OCI-LY1 (cell line): ENCODE measurements at regions not wholly inside any gene's neighbourhood (a gene's known extent, or its start where the extent isn't known, plus 50 kb on each side); places are given as distances from the start of the nearest gene placed in this dataset.
"Not testable (repeated sequence)": the region's sequence is repeated elsewhere in the genome, so short reads cannot be mapped to it uniquely, and the experiment has no call there.

Experiments used
- H2AFZ ChIP-seq: fragments of 200-600 bp; sonication (generic), shearing (Covaris generic); 2 replicates; pipeline ENCODE4 v1.6.0; 2014; ENCODE audit warnings: antibody characterized with exemption, mild to moderate bottlenecking, low read length
- H3F3A ChIP-seq: fragments of 200-600 bp; sonication (generic), shearing (Covaris generic); 2 replicates; pipeline ENCODE4 v1.6.0; 2014; ENCODE audit warnings: mild to moderate bottlenecking, antibody characterized with exemption, low read length, moderate library complexity; ENCODE audit not compliant: insufficient read depth
- H3K27ac ChIP-seq: fragments of 200-600 bp; sonication (generic); 2 replicates; pipeline ENCODE4 v1.5.1; 2014; ENCODE audit warnings: low read length, mixed run types, mild to moderate bottlenecking, low read depth; ENCODE audit not compliant: poor library complexity, severe bottlenecking
- H3K27me3 ChIP-seq: fragments of 200-600 bp; sonication (generic); 2 replicates; pipeline ENCODE4 v1.6.0; 2014; ENCODE audit warnings: antibody characterized with exemption, mild to moderate bottlenecking, low read length, moderate library complexity; ENCODE audit not compliant: insufficient read depth
- H3K36me3 ChIP-seq: fragments of 200-600 bp; sonication (generic); 2 replicates; pipeline ENCODE4 v1.6.1; 2014; ENCODE audit warnings: mild to moderate bottlenecking, antibody characterized with exemption, low read length, moderate library complexity, mixed read lengths; ENCODE audit not compliant: insufficient read depth
- H3K4me1 ChIP-seq: fragments of 200-600 bp; sonication (generic); 2 replicates; pipeline ENCODE4 v1.5.1; 2014; ENCODE audit warnings: mild to moderate bottlenecking, low read length, moderate library complexity; ENCODE audit not compliant: insufficient read depth, severe bottlenecking
- H3K4me2 ChIP-seq: fragments of 200-600 bp; sonication (generic), shearing (Covaris generic); 2 replicates; pipeline ENCODE4 v1.6.1; 2014; ENCODE audit warnings: low read length
- H3K4me3 ChIP-seq: fragments of 200-600 bp; sonication (generic); 2 replicates; pipeline ENCODE4 v1.5.1; 2014; ENCODE audit warnings: low read length, low read depth, mild to moderate bottlenecking, mixed read lengths; ENCODE audit not compliant: poor library complexity, severe bottlenecking
- H3K79me2 ChIP-seq: fragments of 200-600 bp; shearing (Covaris generic); 2 replicates; pipeline ENCODE4 v1.6.1; 2016; ENCODE audit warnings: mixed run types, low read length, mixed read lengths; ENCODE audit not compliant: insufficient read depth
- H3K9ac ChIP-seq: fragments of 200-600 bp; sonication (generic), shearing (Covaris generic); 2 replicates; pipeline ENCODE4 v1.6.1; 2014; ENCODE audit warnings: mild to moderate bottlenecking, low read length, mixed read lengths
- H3K9me2 ChIP-seq: fragments of 200-600 bp; sonication (generic), shearing (Covaris generic); 2 replicates; pipeline ENCODE4 v1.6.1; 2014; ENCODE audit warnings: low read depth, mild to moderate bottlenecking, low read length, mixed read lengths
- H3K9me3 ChIP-seq: fragments of 200-600 bp; shearing (Covaris generic); 2 replicates; pipeline ENCODE4 v1.6.1; 2014; ENCODE audit warnings: low read length, mixed read lengths
- H4K20me1 ChIP-seq: fragments of 200-600 bp; sonication (generic), shearing (Covaris generic); 2 replicates; pipeline ENCODE4 v1.6.0; 2016; ENCODE audit warnings: mild to moderate bottlenecking, low read length; ENCODE audit not compliant: insufficient read depth
- CTCF ChIP-seq: fragments of 200-600 bp; sonication (generic), shearing (Covaris generic); IDR thresholded peaks from 2 replicates; pipeline ENCODE4 v1.5.1; 2017; ENCODE audit warnings: mild to moderate bottlenecking, antibody characterized with exemption, low read length, moderate library complexity, mixed read lengths
- EZH2 ChIP-seq: fragments of 200-600 bp; sonication (generic), shearing (Covaris generic); IDR thresholded peaks from 2 replicates; pipeline ENCODE4 v1.8.0; 2017; ENCODE audit warnings: borderline replicate concordance, mixed run types, mild to moderate bottlenecking, antibody characterized with exemption, low read length, moderate library complexity, mixed read lengths

- H3K79me2 ChIP-seq = no peaks in the 10 kb centered on the region
- H3K27me3 ChIP-seq = no peaks in the 10 kb centered on the region
- TF ChIP-seq EZH2 (no peak), CTCF (no peak)
- no peak overlapping the region for H3K4me2 ChIP-seq
- H3K4me3 ChIP-seq = no peak overlapping the region
- H3K36me3 ChIP-seq = no peaks in the 10 kb centered on the region
- no peaks in the 10 kb centered on the region for H3F3A ChIP-seq
- no peaks in the 10 kb centered on the region for H3K9me3 ChIP-seq
- H3K9ac ChIP-seq = no peak overlapping the region
- no peak overlapping the region for H3K27ac ChIP-seq
- no peaks in the 10 kb centered on the region for H4K20me1 ChIP-seq
- H2AFZ ChIP-seq = no peak overlapping the region
- H3K9me2 ChIP-seq = no peaks in the 10 kb centered on the region
- H3K4me1 ChIP-seq = no peaks in the 10 kb centered on the region
Observed at GRCh38 chr5:118326481-118327045, 661.8 kb downstream of the DTWD2 start.

GRCh38 chr5:118325931-118326330 lies 662.4 kb downstream of the DTWD2 start:
- Histone ChIP-seq H4K20me1 (no peaks in the 10 kb centered on the region), H3K9me2 (no peaks in the 10 kb centered on the region), H3K4me3 (no peak overlapping the region), H3K27ac (no peak overlapping the region), H3F3A (no peaks in the 10 kb centered on the region), H3K4me1 (no peaks in the 10 kb centered on the region), H3K9ac (no peak overlapping the region), H3K79me2 (no peaks in the 10 kb centered on the region), H3K4me2 (no peak overlapping the region), H3K9me3 (no peaks in the 10 kb centered on the region), H2AFZ (no peak overlapping the region), H3K27me3 (no peaks in the 10 kb centered on the region), H3K36me3 (no peaks in the 10 kb centered on the region)
- no peak for TF ChIP-seq CTCF
- no peak for TF ChIP-seq EZH2

GRCh38 chr5:118323723-118324122 lies 664.6 kb downstream of the DTWD2 start:
- H4K20me1 ChIP-seq, H3K9me2 ChIP-seq, H3K79me2 ChIP-seq, H2AFZ ChIP-seq, H3K27me3 ChIP-seq, H3K4me1 ChIP-seq, H3K36me3 ChIP-seq, H3K27ac ChIP-seq, H3F3A ChIP-seq, H3K4me3 ChIP-seq, H3K4me2 ChIP-seq, H3K9ac ChIP-seq, H3K9me3 ChIP-seq: not testable (repeated sequence)

- no peaks in the 10 kb centered on the region for H3K9me3 ChIP-seq
Observed at GRCh38 chr5:118321081-118321480, 667.3 kb downstream of the DTWD2 start.

More at GRCh38 chr5:118321081-118321480, 667.3 kb downstream of the DTWD2 start:
- Histone ChIP-seq H3K27ac (no peak overlapping the region), H3K79me2 (no peaks in the 10 kb centered on the region), H3K36me3 (no peaks in the 10 kb centered on the region), H3K9ac (no peak overlapping the region), H3K9me2 (no peaks in the 10 kb centered on the region), H3K4me2 (no peak overlapping the region), H3K4me3 (no peak overlapping the region), H3K27me3 (no peaks in the 10 kb centered on the region), H2AFZ (no peak overlapping the region), H3K4me1 (no peaks in the 10 kb centered on the region), H3F3A (no peaks in the 10 kb centered on the region), H4K20me1 (no peaks in the 10 kb centered on the region)
- TF ChIP-seq CTCF = no peak
- TF ChIP-seq EZH2 = no peak
